Fibroblast of peridontal ligament (primary cell): ENCODE measurements at regions not wholly inside any gene's neighbourhood (a gene's known extent, or its start where the extent isn't known, plus 50 kb on each side); places are given as distances from the start of the nearest gene placed in this dataset.
"Not testable (repeated sequence)": the region's sequence is repeated elsewhere in the genome, so short reads cannot be mapped to it uniquely, and the experiment has no call there.

Experiments used
- DNase-seq: peaks from one replicate; pipeline ENCODE4 v3.0.0-alpha.2; 2010; ENCODE audit errors: extremely low read depth

- DNase-seq, result no peak
These were observed 401.0 kb upstream of the ZEB2 start for GRCh38 chr2:144920755-144921530.

- DNase-seq, result no peak
These were observed 394.9 kb upstream of the ZEB2 start for GRCh38 chr2:144914622-144915318.

- no peak for DNase-seq
These were observed 394.2 kb upstream of the ZEB2 start for GRCh38 chr2:144914113-144914512.

- no peak for DNase-seq
These were observed 392.3 kb upstream of the ZEB2 start for GRCh38 chr2:144912206-144912605.

GRCh38 chr2:144905956-144906355, 386.0 kb upstream of the ZEB2 start:
- DNase-seq, result no peak

GRCh38 chr2:144904612-144905011, 384.7 kb upstream of the ZEB2 start:
- no peak for DNase-seq

GRCh38 chr2:144903045-144903444, 383.1 kb upstream of the ZEB2 start:
- DNase-seq, result not testable (repeated sequence)

GRCh38 chr2:144901386-144901785, 381.5 kb upstream of the ZEB2 start:
- not testable (repeated sequence) for DNase-seq

- no peak for DNase-seq
These were observed 376.4 kb upstream of the ZEB2 start for GRCh38 chr2:144896341-144896740.

GRCh38 chr2:144894612-144895599, 375.0 kb upstream of the ZEB2 start:
- DNase-seq, result peak; percentile 42

GRCh38 chr2:144893464-144893863, 373.5 kb upstream of the ZEB2 start:
- no peak for DNase-seq

- DNase-seq, result peak; percentile 36
These were observed 370.9 kb upstream of the ZEB2 start for GRCh38 chr2:144890828-144891227.

- no peak for DNase-seq
These were observed 369.4 kb upstream of the ZEB2 start for GRCh38 chr2:144889348-144889747.

- peak; percentile 52 for DNase-seq
These were observed 366.9 kb upstream of the ZEB2 start for GRCh38 chr2:144886862-144887261.

GRCh38 chr2:144877893-144878292, 358.0 kb upstream of the ZEB2 start:
- no peak for DNase-seq

GRCh38 chr2:144876013-144876412, 356.1 kb upstream of the ZEB2 start:
- DNase-seq, result peak; percentile 82

GRCh38 chr2:144875290-144875969, 355.5 kb upstream of the ZEB2 start:
- no peak for DNase-seq

- DNase-seq, result no peak
These were observed 345.8 kb upstream of the ZEB2 start for GRCh38 chr2:144865670-144866069.

- DNase-seq, result no peak
These were observed 339.8 kb upstream of the ZEB2 start for GRCh38 chr2:144859716-144860115.

GRCh38 chr2:144858211-144858610, 338.3 kb upstream of the ZEB2 start:
- no peak for DNase-seq

- DNase-seq, result no peak
These were observed 334.7 kb upstream of the ZEB2 start for GRCh38 chr2:144854596-144854995.
